Central memory CD4-positive, alpha-beta T cell (primary cell): ENCODE measurements at regions not wholly inside any gene's neighbourhood (a gene's known extent, or its start where the extent isn't known, plus 50 kb on each side); places are given as distances from the start of the nearest gene placed in this dataset.
"Not testable (repeated sequence)": the region's sequence is repeated elsewhere in the genome, so short reads cannot be mapped to it uniquely, and the experiment has no call there.

ENCODE experiments used
- DNase-seq: peaks from one replicate; pipeline ENCODE4 v3.0.0; 2022

DNA sequence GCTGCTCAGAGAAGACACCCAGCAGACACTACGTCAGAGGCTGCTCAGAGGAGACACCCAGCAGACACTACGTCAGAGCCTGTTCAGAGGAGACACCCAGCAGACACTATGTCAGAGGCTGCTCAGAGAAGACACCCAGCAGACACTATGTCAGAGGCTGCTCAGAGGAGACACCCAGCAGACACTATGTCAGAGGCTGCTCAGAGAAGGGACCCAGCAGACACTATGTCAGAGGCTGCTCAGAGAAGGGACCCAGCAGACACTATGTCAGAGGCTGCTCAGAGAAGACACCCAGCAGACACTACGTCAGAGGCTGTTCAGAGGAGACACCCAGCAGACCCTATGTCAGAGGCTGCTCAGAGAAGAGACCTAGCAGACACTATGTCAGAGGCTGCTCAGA is 92.0 kb upstream of the FRG1 start:
- DNase-seq = not testable (repeated sequence)

DNA sequence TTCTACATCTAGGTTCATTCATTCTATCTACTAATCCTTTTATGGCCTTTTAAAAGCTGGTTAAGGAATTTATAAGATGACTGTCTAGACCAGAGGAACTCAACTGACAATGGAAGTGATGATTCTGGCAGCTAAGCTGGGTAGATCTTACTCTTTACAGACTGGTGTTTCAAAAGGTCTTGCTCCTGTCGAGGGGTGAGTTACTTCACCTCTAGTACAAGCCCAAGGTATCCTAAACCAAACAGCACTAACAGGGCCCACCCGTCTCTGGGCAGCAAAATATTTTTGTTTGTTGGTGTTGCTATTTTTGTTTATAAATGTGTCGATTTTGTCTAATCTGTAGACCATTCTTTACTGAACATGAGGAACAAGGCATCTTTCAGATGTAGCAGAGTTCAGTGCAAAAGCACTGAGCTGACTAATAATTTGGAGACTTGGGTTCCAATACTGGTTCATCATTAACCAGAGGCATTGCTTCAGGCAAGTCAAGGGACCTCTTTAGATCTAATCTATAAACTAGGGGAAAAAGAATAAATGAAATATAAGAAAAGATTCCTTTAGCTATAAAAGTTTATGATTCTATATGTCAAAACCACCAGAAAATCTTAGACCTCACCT is 90.3 kb upstream of the FRG1 start:
- DNase-seq = no peak

DNA sequence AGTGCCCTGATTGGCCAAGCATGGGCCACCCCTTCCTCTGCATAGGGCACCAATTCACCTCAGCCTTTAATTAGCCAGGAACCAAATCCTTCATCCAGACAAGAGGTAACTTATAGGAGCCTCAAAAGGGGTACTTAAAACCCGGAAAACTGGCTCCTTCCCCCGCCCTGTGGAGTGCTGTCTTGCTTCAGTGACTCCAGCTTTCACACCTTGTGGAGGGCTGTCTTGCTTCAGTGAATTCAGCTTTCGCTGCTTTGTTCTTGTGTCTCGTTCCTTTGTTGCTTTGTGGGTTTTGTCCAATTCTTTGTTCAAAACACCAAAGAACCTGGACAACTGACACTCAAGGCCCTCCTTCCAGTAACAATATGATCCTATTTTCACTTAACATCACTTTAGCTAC is 82.2 kb upstream of the FRG1 start:
- no peak for DNase-seq

GRCh38 chr4:189861101-189861500 is 79.6 kb upstream of the FRG1 start:
- DNase-seq = no peak

DNA sequence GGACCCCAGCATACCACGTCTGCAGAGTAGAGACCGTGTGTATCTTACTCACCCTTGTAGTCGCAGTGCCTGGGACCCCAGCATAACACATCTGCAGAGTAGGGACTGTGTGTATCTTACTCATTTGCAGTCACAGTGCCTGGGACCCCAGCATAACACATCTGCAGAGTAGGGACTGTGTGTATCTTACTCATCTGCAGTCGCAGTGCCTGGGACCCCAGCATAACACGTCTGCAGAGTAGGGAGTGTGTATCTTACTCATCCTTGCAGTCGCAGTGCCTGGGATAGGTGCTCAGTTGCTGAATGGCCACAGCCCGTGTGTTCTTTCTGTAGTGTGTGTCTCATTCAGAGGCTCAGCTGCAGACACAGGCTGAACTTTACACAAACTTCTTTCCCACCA is 71.4 kb upstream of the FRG1 start:
- DNase-seq = no peak

DNA sequence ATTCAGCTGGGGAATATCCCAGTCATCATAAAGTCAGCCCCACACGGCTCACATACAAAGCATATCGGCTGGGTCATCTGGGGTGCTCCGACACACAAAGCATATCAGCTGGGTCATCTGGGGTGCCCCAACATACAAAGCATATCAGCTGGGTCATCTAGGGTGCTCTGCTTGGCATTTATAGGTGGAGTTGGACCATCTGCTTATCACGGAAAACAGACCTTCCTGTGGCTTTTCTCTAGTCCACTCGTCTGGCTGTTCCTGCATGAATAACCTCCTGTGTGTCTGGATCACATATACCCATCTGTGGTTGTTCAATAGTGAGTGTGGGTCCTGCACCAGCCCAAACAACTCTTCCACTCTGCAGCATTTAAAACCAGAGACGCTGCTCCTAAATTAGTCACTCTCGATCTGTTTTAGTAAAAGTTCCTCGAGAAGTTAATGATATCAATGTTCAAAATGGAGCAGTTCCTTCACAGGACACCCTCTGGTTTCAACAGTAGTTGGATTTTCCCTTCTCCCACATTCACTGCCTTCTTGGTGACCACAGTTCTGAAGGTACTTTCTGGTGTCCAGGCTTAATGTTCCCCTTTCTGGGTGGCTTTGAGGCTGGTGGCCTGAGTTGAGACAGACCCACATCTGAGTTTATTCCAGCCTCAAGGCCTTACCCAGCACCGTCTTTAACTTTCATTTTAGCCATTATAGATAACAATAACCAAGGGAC is 70.0 kb upstream of the FRG1 start:
- DNase-seq = no peak

GRCh38 chr4:189874591-189874990 is 66.1 kb upstream of the FRG1 start:
- DNase-seq = no peak

DNA sequence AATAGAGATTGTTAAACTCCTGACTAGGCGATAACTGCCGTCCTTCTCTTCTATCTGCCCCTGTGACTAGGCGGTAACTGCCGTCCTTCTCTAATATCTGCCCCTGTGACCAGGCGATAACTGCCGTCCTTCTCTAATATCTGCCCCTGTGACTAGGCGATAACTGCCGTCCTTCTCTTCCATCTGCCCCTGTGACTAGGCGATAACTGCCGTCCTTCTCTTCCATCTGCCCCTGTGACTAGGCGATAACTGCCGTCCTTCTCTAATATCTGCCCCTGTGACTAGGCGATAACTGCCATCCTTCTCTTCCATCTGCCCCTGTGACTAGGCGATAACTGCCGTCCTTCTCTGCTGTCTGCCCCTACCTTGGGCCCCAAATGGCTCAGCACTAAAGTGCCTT is 59.5 kb upstream of the FRG1 start:
- DNase-seq = not testable (repeated sequence)

- not testable (repeated sequence) for DNase-seq
Measured at GRCh38 chr4:189888407-189888806, 52.3 kb upstream of the FRG1 start.
